ENCODE measurements at regions not wholly inside any gene's neighbourhood (a gene's known extent, or its start where the extent isn't known, plus 50 kb on each side); places are given as distances from the start of the nearest gene placed in this dataset.

DNA sequence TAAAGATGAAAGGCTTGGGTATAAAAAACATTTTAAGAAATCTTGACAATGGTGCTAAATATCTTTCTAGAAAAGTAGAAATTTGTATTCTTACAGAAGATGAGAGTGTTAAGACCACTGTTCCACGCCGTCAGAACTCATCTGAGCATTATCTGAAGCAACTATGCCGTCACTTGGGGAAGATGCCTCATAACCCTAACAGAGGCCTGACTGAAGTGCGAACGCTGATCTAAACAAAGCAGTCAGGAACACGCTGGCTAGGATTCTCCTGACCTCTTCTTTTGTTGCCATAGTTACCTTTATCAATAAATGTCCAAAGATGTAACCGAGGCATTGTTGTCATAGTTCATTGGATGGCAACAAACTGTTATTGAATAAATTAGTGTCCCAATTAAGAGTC is 612.4 kb downstream of the LTN1 start:
- TF ChIP-seq, protein P1, sequence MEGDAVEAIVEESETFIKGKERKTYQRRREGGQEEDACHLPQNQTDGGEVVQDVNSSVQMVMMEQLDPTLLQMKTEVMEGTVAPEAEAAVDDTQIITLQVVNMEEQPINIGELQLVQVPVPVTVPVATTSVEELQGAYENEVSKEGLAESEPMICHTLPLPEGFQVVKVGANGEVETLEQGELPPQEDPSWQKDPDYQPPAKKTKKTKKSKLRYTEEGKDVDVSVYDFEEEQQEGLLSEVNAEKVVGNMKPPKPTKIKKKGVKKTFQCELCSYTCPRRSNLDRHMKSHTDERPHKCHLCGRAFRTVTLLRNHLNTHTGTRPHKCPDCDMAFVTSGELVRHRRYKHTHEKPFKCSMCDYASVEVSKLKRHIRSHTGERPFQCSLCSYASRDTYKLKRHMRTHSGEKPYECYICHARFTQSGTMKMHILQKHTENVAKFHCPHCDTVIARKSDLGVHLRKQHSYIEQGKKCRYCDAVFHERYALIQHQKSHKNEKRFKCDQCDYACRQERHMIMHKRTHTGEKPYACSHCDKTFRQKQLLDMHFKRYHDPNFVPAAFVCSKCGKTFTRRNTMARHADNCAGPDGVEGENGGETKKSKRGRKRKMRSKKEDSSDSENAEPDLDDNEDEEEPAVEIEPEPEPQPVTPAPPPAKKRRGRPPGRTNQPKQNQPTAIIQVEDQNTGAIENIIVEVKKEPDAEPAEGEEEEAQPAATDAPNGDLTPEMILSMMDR (IDR thresholded peaks at IDR 0.05), result no peak
- TF ChIP-seq NR2C2 (CRISPR knock-in tag; IDR thresholded peaks at IDR 0.05) (no peak), E2F4 (CRISPR knock-in tag; IDR thresholded peaks at IDR 0.05; ENCODE audit: borderline replicate concordance, low read depth) (no peak), SP1 (CRISPR knock-in tag; conservative IDR thresholded peaks at IDR 0.05) (no peak), IRF2 (CRISPR knock-in tag; IDR thresholded peaks at IDR 0.05; ENCODE audit: borderline replicate concordance, low read depth) (no peak), GTF2I (CRISPR knock-in tag; conservative IDR thresholded peaks at IDR 0.05) (no peak), FOXP1 (CRISPR knock-in tag; IDR thresholded peaks at IDR 0.05; ENCODE audit: borderline replicate concordance) (no peak), USF1 (CRISPR knock-in tag; IDR thresholded peaks at IDR 0.05) (no peak)
- TF ChIP-seq, protein P2, sequence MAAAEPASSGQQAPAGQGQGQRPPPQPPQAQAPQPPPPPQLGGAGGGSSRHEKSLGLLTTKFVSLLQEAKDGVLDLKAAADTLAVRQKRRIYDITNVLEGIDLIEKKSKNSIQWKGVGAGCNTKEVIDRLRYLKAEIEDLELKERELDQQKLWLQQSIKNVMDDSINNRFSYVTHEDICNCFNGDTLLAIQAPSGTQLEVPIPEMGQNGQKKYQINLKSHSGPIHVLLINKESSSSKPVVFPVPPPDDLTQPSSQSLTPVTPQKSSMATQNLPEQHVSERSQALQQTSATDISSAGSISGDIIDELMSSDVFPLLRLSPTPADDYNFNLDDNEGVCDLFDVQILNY (CRISPR knock-in tag; IDR thresholded peaks at IDR 0.05), result no peak
